ENCODE measurements at regions not wholly inside any gene's neighbourhood (a gene's known extent, or its start where the extent isn't known, plus 50 kb on each side); places are given as distances from the start of the nearest gene placed in this dataset.

DNA sequence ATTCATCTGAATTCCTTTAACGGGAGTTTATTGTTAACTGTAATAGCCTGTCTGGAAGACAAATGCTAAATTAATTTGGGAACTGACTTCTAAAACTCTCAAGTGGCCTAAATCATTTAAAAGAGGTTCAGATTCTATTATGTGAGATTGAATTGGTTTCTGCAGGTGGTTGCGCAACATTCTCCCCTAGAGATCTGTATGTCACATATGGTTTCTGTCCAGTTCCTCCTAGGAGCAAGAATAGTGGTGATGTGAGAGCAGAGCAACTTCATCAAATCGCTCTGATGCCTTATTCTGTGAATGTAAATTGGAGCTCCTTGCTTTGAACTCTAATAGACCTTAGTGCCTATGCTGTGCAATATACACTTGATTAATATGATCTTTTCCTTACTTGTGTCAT is 144.6 kb upstream of the GPR101 start:
- ChIA-PET RAD21 (ENCODE audit: unreplicated experiment) (no interaction called here), CTCF (no interaction called here), SMC1A (ENCODE audit: uncharacterized antibody, unreplicated experiment) (interaction anchor here (1.7 kb wide), 1 partner anchor 17 kb away, joined by 5 read pairs; no protein-coding TSS in a partner anchor), POLR2A (no interaction called here)
- Histone ChIP-seq H4K20me1 (ENCODE audit: control insufficient read depth, insufficient read depth) (no peaks in the 10 kb centered on the region), H3K9me3 (replicated peaks; ENCODE audit: control insufficient read depth, insufficient read depth, low read length) (no peaks in the 10 kb centered on the region), H3K4me3 (no peak overlapping the region), H3K27ac (ENCODE audit: control insufficient read depth, insufficient read depth) (no peak overlapping the region), H3K36me3 (ENCODE audit: control insufficient read depth in 2 of 2, insufficient read depth in 2 of 2, low read length in 1 of 2) (no peaks in the 10 kb centered on the region), H3K79me2 (ENCODE audit: control insufficient read depth, insufficient read depth, low read length) (no peaks in the 10 kb centered on the region), H3K4me1 (ENCODE audit: control insufficient read depth, insufficient read depth, low read length) (no peaks in the 10 kb centered on the region), H2AFZ (ENCODE audit: control insufficient read depth, low read depth, low read length) (no peak overlapping the region), H3K27me3 (replicated peaks in 1 of 2; ENCODE audit: control insufficient read depth in 2 of 2, insufficient read depth in 2 of 2, low read length in 1 of 2) (peaks cover 0 to 2% of the 10 kb centered on the region in 2 experiments; a peak in 1 of 4 replicates), H3K9ac (ENCODE audit: control insufficient read depth, insufficient read depth, low read length) (no peak overlapping the region), H3K4me2 (ENCODE audit: control insufficient read depth, insufficient read depth) (no peak overlapping the region)
- 0% methylated on average over 3 of the region's 3 CpGs for WGBS (ENCODE audit: insufficient coverage, insufficient replicate concordance, low lambda C conversion rate, missing lambda C conversion rate)
- FAIRE-seq (no peak), ATAC-seq (no peak), DNase-seq (ENCODE audit: low read depth, low spot score) (no peak)
- intact Hi-C loops (cut with micrococcal nuclease; ENCODE audit: unreplicated experiment): no loop called here
- in situ Hi-C loops (cut with MboI): no loop called here
- BruUV-seq (replicated peaks): no TSS peak
- TF ChIP-seq HDAC6 (IDR thresholded peaks at IDR 0.05; ENCODE audit: unreplicated experiment): no peak
- no peak for TF ChIP-seq FOS (IDR thresholded peaks at IDR 0.05; ENCODE audit: borderline replicate concordance, extremely low read depth, insufficient read length)
- TF ChIP-seq ZNF207 (IDR thresholded peaks at IDR 0.05; ENCODE audit: borderline replicate concordance): no peak
- no peak for TF ChIP-seq POLR2AphosphoS5 (IDR thresholded peaks at IDR 0.05; ENCODE audit: low read length)
- TF ChIP-seq, protein P1, sequence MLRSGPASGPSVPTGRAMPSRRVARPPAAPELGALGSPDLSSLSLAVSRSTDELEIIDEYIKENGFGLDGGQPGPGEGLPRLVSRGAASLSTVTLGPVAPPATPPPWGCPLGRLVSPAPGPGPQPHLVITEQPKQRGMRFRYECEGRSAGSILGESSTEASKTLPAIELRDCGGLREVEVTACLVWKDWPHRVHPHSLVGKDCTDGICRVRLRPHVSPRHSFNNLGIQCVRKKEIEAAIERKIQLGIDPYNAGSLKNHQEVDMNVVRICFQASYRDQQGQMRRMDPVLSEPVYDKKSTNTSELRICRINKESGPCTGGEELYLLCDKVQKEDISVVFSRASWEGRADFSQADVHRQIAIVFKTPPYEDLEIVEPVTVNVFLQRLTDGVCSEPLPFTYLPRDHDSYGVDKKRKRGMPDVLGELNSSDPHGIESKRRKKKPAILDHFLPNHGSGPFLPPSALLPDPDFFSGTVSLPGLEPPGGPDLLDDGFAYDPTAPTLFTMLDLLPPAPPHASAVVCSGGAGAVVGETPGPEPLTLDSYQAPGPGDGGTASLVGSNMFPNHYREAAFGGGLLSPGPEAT (IDR thresholded peaks at IDR 0.05; ENCODE audit: low read depth): no peak
- TF ChIP-seq TBL1XR1 (IDR thresholded peaks at IDR 0.05; ENCODE audit: low read depth, low read length): no peak
- TF ChIP-seq CEBPB (IDR thresholded peaks at IDR 0.05; ENCODE audit: borderline replicate concordance in 1 of 2, low read depth in 2 of 2, low read length in 2 of 2): no peak
- no peak for TF ChIP-seq ZNF384 (IDR thresholded peaks at IDR 0.05; ENCODE audit: borderline replicate concordance, low read depth, low read length)
- TF ChIP-seq HDGF (IDR thresholded peaks at IDR 0.05): no peak
- no peak for TF ChIP-seq PML (IDR thresholded peaks at IDR 0.05; ENCODE audit: low read length)
- TF ChIP-seq SMAD5 (IDR thresholded peaks at IDR 0.05; ENCODE audit: low read depth): no peak
- no peak for TF ChIP-seq POU2F2 (IDR thresholded peaks at IDR 0.05; ENCODE audit: borderline replicate concordance, low read depth, low read length)
- TF ChIP-seq NR2F1 (conservative IDR thresholded peaks at IDR 0.05): no peak
- no peak for TF ChIP-seq JUNB (IDR thresholded peaks at IDR 0.05)
- TF ChIP-seq, protein P2, sequence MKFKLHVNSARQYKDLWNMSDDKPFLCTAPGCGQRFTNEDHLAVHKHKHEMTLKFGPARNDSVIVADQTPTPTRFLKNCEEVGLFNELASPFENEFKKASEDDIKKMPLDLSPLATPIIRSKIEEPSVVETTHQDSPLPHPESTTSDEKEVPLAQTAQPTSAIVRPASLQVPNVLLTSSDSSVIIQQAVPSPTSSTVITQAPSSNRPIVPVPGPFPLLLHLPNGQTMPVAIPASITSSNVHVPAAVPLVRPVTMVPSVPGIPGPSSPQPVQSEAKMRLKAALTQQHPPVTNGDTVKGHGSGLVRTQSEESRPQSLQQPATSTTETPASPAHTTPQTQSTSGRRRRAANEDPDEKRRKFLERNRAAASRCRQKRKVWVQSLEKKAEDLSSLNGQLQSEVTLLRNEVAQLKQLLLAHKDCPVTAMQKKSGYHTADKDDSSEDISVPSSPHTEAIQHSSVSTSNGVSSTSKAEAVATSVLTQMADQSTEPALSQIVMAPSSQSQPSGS (IDR thresholded peaks at IDR 0.05; ENCODE audit: low read length): no peak
- no peak for TF ChIP-seq SPI1 (IDR thresholded peaks at IDR 0.05; ENCODE audit: borderline replicate concordance, insufficient read depth, low read depth, low read length)
